LNCAP (cell line): ENCODE measurements at regions not wholly inside any gene's neighbourhood (a gene's known extent, or its start where the extent isn't known, plus 50 kb on each side); places are given as distances from the start of the nearest gene placed in this dataset.

Source experiments
- TF ChIP-seq, protein P1 (sequence below): fragments of 450-650 bp; IDR thresholded peaks from 2 replicates; pipeline ENCODE4 v1.5.1; 2017; ENCODE audit warnings: mild to moderate bottlenecking

DNA sequence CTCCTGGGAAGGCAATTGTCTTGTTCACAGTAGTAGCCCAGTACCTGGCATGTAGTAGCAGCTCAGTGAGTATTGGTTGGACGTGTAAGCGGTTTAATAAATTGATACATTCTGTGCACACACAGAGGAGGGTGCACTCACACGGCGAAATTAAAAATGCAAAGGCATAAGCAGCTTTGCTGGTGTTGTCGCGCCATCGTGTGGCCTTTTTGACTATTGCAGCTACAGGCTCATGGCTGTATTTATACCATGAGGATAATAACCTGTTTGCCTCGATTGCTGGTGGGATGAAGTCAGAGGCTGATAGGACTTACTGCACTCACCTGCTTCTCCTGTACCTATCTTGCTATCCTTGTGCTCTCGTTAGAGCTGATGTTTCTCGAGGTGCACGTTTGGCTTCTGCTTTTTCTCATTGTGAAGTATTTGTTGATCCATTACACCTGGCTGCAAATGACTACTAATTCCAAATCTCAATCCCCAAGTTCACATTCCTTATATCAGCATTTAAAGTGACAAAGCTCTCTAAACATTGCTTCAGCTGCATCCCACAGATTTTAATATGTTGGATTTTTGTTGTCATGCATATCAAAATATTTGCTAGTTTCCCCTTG, 61.5 kb downstream of the TBXT start:
- TF ChIP-seq, protein P1, sequence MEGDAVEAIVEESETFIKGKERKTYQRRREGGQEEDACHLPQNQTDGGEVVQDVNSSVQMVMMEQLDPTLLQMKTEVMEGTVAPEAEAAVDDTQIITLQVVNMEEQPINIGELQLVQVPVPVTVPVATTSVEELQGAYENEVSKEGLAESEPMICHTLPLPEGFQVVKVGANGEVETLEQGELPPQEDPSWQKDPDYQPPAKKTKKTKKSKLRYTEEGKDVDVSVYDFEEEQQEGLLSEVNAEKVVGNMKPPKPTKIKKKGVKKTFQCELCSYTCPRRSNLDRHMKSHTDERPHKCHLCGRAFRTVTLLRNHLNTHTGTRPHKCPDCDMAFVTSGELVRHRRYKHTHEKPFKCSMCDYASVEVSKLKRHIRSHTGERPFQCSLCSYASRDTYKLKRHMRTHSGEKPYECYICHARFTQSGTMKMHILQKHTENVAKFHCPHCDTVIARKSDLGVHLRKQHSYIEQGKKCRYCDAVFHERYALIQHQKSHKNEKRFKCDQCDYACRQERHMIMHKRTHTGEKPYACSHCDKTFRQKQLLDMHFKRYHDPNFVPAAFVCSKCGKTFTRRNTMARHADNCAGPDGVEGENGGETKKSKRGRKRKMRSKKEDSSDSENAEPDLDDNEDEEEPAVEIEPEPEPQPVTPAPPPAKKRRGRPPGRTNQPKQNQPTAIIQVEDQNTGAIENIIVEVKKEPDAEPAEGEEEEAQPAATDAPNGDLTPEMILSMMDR = peak; percentile 94

DNA sequence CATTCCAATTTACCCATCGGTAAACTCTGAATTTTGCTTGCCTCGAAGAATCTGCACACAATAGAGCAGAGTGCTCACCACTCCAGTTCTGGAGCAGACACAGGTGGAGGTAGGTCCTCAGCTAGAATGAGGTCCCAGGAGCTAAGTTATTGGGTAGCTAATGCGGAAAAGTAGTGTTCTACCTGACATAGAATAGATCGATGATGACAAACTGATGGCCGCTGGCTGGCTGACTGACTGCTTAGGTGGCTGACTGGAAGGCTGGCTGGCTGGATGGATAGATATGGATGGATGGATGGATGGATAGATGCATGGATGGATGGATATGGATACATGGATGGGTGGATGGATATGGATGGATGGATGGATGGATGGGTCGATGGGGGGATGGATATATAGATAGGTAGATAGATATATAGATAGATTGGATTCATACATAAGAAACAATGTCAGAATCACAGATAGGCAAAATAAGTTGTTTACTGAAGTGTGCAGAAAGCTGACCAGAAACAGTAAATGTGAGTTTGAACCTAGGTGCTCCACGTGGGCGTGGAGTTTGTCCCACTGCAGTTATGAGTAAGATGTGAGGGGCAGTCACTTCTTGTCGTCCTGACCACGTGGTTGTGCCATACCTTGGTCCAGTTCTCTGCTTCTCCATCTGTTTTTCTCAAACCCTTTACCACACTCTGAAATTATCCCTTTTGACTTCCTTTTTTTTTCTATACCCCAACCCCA, 62.1 kb downstream of the TBXT start:
- TF ChIP-seq, protein P1 = no peak

DNA sequence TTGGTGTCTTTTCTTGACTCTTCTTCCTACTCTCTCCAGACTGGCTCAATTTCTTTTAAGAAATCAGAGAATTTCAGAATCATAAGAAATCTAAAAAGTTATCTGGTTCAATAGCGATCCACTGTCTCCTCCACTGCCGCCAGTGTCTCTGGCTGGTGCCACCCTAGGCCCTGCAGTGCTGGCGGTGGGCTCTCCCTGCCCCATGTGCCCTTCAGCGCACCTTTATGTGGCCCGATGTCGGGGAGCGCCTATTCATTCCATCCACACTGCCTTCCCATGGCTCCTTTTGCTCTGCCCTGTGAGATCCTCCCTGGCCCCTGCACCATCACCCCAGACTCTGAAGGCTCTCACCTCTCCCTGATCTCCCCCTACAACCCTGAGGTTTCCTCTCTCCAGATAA, 62.8 kb downstream of the TBXT start:
- TF ChIP-seq, protein P1 = no peak

DNA sequence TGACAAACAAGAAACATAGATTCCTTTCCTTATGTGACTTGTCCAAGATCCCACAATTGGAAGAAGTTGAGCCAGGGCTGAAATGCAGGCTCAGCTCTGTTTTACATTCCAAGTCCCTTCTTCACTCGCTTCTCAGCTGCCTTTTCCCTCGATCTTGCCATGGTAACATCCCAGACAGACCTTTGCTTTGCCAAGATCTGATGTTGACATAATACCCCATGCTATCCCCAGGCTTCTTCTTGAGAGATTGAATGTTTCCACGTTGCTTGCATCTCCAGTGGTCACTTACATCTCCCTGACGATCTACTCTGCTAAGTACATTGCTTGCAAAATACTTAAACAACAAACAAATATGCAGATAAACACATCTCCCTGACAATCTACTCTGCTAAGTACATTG, 63.5 kb downstream of the TBXT start:
- TF ChIP-seq, protein P1 = no peak

DNA sequence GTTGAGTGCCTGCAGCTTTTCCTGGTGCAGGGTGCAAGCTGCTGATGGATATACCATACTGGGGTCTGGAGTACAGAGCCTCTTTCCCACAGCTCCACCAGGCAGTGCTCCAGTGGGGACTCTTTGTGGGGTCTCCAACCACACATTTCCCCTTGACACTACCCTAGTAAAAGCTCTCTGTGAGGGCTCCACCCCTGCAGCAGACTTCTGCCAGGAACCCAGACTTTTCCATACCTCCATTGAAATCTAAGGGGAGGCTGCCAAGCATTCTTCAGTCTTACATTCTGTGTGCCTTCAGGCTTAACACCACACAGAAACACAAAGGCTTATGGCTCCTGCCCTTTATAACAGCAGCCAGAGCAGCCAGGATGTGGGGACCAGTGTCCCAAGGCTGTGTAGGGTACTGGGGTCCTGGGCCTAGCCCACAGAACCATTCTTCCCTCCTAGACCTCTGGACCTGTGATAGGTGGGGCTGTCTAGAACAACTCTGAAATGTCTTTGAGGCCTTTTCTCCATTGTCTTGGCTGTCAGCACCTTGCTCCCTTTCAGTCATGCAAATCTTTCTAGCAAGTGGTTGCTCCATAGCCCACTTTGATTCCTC, 65.7 kb downstream of the TBXT start:
- TF ChIP-seq, protein P1 = no peak

DNA sequence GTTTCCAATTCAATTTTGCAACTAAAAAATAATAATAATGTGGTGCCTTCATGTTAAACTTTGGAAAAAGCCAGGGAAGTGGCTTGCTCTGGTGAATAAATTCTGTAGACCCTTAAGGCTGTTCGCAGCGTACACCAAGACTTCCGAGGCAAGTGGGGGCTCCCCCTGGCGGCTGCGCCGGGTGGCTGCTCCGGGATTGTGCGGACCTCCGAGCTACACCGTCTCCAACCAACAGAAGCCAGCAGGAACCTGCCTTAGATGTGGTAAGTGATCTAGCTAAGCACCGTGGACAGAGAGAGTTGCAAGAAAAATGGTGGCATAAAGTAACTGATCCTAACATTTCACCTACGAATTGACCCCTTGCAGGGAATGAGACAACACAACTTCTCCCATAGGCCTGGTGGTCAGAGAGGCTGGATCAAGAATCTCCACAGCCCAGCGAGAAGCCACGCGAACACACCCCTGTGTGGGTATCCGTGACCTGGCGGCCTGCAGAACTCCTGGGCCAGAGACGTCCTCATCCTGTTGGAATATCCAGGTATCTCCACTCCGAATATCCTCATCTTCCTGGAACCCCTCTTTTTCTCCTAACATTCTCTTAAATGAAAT, 69.6 kb downstream of the TBXT start:
- TF ChIP-seq, protein P1 = peak; percentile 95

DNA sequence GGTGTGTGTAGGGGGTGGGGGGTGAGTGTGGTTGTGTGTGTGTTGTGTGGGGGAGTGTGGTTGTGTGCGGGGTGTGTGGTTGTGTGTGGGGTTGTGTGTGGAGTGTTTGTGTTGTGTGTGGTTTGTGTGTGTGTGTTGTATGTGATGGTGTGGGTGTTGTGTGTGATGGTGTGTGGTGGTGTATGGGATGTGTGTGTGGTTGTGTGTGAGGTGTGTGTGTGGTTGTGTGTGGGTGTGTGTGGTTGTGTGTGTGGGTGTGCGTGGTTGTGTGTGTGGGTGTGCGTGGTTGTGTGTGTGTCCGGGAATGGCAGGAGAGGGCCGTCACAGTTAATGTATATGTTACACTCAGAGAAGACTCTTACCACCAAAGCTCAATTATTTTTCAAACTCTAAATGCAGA, 79.8 kb downstream of the TBXT start:
- TF ChIP-seq, protein P1 = no peak
